ENCODE measurements at regions not wholly inside any gene's neighbourhood (a gene's known extent, or its start where the extent isn't known, plus 50 kb on each side); places are given as distances from the start of the nearest gene placed in this dataset.

GRCh38 chr2:180747728-180748127 is 232.7 kb upstream of the UBE2E3 start:
- Histone ChIP-seq H3K9ac (ENCODE audit: low read depth in 1 of 2, low read length in 2 of 2) (no peak overlapping the region), H3K4me3 (ENCODE audit: low read length in 2 of 2) (no peak overlapping the region), H3K27ac (ENCODE audit: low read depth in 2 of 2, low read length in 2 of 2) (no peak overlapping the region)

GRCh38 chr2:180743401-180743800 is 237.0 kb upstream of the UBE2E3 start:
- Histone ChIP-seq H3K9ac (ENCODE audit: low read depth in 1 of 2, low read length in 2 of 2) (no peak overlapping the region), H3K36me3 (ENCODE audit: control insufficient read depth in 2 of 2, insufficient read depth in 2 of 2, low read length in 2 of 2) (no peaks in the 10 kb centered on the region), H3K27ac (ENCODE audit: low read depth in 2 of 2, low read length in 2 of 2) (no peak overlapping the region), H3K9me3 (ENCODE audit: control insufficient read depth in 2 of 2, low read length in 2 of 2) (no peaks in the 10 kb centered on the region), H3K4me3 (ENCODE audit: low read length in 2 of 2) (no peak overlapping the region), H3K27me3 (ENCODE audit: control insufficient read depth in 2 of 2, insufficient read depth in 2 of 2, low read length in 2 of 2) (no peaks in the 10 kb centered on the region), H3K4me1 (ENCODE audit: control insufficient read depth in 2 of 2, insufficient read depth in 2 of 2, low read length in 2 of 2) (no peaks in the 10 kb centered on the region)

More at GRCh38 chr2:180747728-180748127, 232.7 kb upstream of the UBE2E3 start:
- Histone ChIP-seq H3K4me1 (ENCODE audit: control insufficient read depth in 2 of 2, insufficient read depth in 2 of 2, low read length in 2 of 2) (no peaks in the 10 kb centered on the region), H3K9me3 (ENCODE audit: control insufficient read depth in 2 of 2, low read length in 2 of 2) (no peaks in the 10 kb centered on the region), H3K27me3 (ENCODE audit: control insufficient read depth in 2 of 2, insufficient read depth in 2 of 2, low read length in 2 of 2) (no peaks in the 10 kb centered on the region), H3K36me3 (ENCODE audit: control insufficient read depth in 2 of 2, insufficient read depth in 2 of 2, low read length in 2 of 2) (no peaks in the 10 kb centered on the region)

GRCh38 chr2:180742801-180743200 is 237.6 kb upstream of the UBE2E3 start:
- no peaks in the 10 kb centered on the region for H3K9me3 ChIP-seq (ENCODE audit: control insufficient read depth in 2 of 2, low read length in 2 of 2)
- no peaks in the 10 kb centered on the region for H3K27me3 ChIP-seq (ENCODE audit: control insufficient read depth in 2 of 2, insufficient read depth in 2 of 2, low read length in 2 of 2)
- no peaks in the 10 kb centered on the region for H3K36me3 ChIP-seq (ENCODE audit: control insufficient read depth in 2 of 2, insufficient read depth in 2 of 2, low read length in 2 of 2)
- H3K27ac ChIP-seq (ENCODE audit: low read depth in 2 of 2, low read length in 2 of 2), result no peak overlapping the region
- no peak overlapping the region for H3K9ac ChIP-seq (ENCODE audit: low read depth in 1 of 2, low read length in 2 of 2)
- H3K4me3 ChIP-seq (ENCODE audit: low read length in 2 of 2), result no peak overlapping the region
- no peaks in the 10 kb centered on the region for H3K4me1 ChIP-seq (ENCODE audit: control insufficient read depth in 2 of 2, insufficient read depth in 2 of 2, low read length in 2 of 2)

- no peaks in the 10 kb centered on the region for H3K27me3 ChIP-seq (ENCODE audit: control insufficient read depth in 2 of 2, insufficient read depth in 2 of 2, low read length in 2 of 2)
- H3K9ac ChIP-seq (ENCODE audit: low read depth in 1 of 2, low read length in 2 of 2), result no peak overlapping the region
- H3K4me1 ChIP-seq (ENCODE audit: control insufficient read depth in 2 of 2, insufficient read depth in 2 of 2, low read length in 2 of 2), result no peaks in the 10 kb centered on the region
- H3K27ac ChIP-seq (ENCODE audit: low read depth in 2 of 2, low read length in 2 of 2), result no peak overlapping the region
- H3K36me3 ChIP-seq (ENCODE audit: control insufficient read depth in 2 of 2, insufficient read depth in 2 of 2, low read length in 2 of 2), result no peaks in the 10 kb centered on the region
- H3K4me3 ChIP-seq (ENCODE audit: low read length in 2 of 2), result no peak overlapping the region
- no peaks in the 10 kb centered on the region for H3K9me3 ChIP-seq (ENCODE audit: control insufficient read depth in 2 of 2, low read length in 2 of 2)
Observed at GRCh38 chr2:180739070-180739469, 241.3 kb upstream of the UBE2E3 start.

GRCh38 chr2:180735799-180736198 is 244.6 kb upstream of the UBE2E3 start:
- H3K27ac ChIP-seq (ENCODE audit: low read depth in 2 of 2, low read length in 2 of 2), result no peak overlapping the region
- no peak overlapping the region for H3K4me3 ChIP-seq (ENCODE audit: low read length in 2 of 2)
- no peaks in the 10 kb centered on the region for H3K9me3 ChIP-seq (ENCODE audit: control insufficient read depth in 2 of 2, low read length in 2 of 2)
- no peaks in the 10 kb centered on the region for H3K4me1 ChIP-seq (ENCODE audit: control insufficient read depth in 2 of 2, insufficient read depth in 2 of 2, low read length in 2 of 2)
- no peaks in the 10 kb centered on the region for H3K36me3 ChIP-seq (ENCODE audit: control insufficient read depth in 2 of 2, insufficient read depth in 2 of 2, low read length in 2 of 2)
- no peak overlapping the region for H3K9ac ChIP-seq (ENCODE audit: low read depth in 1 of 2, low read length in 2 of 2)
- H3K27me3 ChIP-seq (ENCODE audit: control insufficient read depth in 2 of 2, insufficient read depth in 2 of 2, low read length in 2 of 2), result no peaks in the 10 kb centered on the region

GRCh38 chr2:180734382-180734781 is 246.0 kb upstream of the UBE2E3 start:
- Histone ChIP-seq H3K36me3 (ENCODE audit: control insufficient read depth in 2 of 2, insufficient read depth in 2 of 2, low read length in 2 of 2) (no peaks in the 10 kb centered on the region), H3K4me3 (ENCODE audit: low read length in 2 of 2) (no peak overlapping the region)

GRCh38 chr2:180733330-180733729 is 247.1 kb upstream of the UBE2E3 start:
- Histone ChIP-seq H3K36me3 (ENCODE audit: control insufficient read depth in 2 of 2, insufficient read depth in 2 of 2, low read length in 2 of 2) (no peaks in the 10 kb centered on the region), H3K9ac (ENCODE audit: low read depth in 1 of 2, low read length in 2 of 2) (no peak overlapping the region), H3K9me3 (ENCODE audit: control insufficient read depth in 2 of 2, low read length in 2 of 2) (no peaks in the 10 kb centered on the region), H3K4me3 (ENCODE audit: low read length in 2 of 2) (no peak overlapping the region), H3K27me3 (ENCODE audit: control insufficient read depth in 2 of 2, insufficient read depth in 2 of 2, low read length in 2 of 2) (no peaks in the 10 kb centered on the region), H3K4me1 (ENCODE audit: control insufficient read depth in 2 of 2, insufficient read depth in 2 of 2, low read length in 2 of 2) (no peaks in the 10 kb centered on the region), H3K27ac (ENCODE audit: low read depth in 2 of 2, low read length in 2 of 2) (no peak overlapping the region)

More at GRCh38 chr2:180734382-180734781, 246.0 kb upstream of the UBE2E3 start:
- no peak overlapping the region for H3K27ac ChIP-seq (ENCODE audit: low read depth in 2 of 2, low read length in 2 of 2)
- H3K9me3 ChIP-seq (ENCODE audit: control insufficient read depth in 2 of 2, low read length in 2 of 2), result no peaks in the 10 kb centered on the region
- no peaks in the 10 kb centered on the region for H3K27me3 ChIP-seq (ENCODE audit: control insufficient read depth in 2 of 2, insufficient read depth in 2 of 2, low read length in 2 of 2)
- H3K4me1 ChIP-seq (ENCODE audit: control insufficient read depth in 2 of 2, insufficient read depth in 2 of 2, low read length in 2 of 2), result no peaks in the 10 kb centered on the region
- no peak overlapping the region for H3K9ac ChIP-seq (ENCODE audit: low read depth in 1 of 2, low read length in 2 of 2)

- no peaks in the 10 kb centered on the region for H3K4me1 ChIP-seq (ENCODE audit: control insufficient read depth in 2 of 2, insufficient read depth in 2 of 2, low read length in 2 of 2)
- H3K4me3 ChIP-seq (ENCODE audit: low read length in 2 of 2), result no peak overlapping the region
- no peak overlapping the region for H3K27ac ChIP-seq (ENCODE audit: low read depth in 2 of 2, low read length in 2 of 2)
- no peaks in the 10 kb centered on the region for H3K36me3 ChIP-seq (ENCODE audit: control insufficient read depth in 2 of 2, insufficient read depth in 2 of 2, low read length in 2 of 2)
- H3K27me3 ChIP-seq (ENCODE audit: control insufficient read depth in 2 of 2, insufficient read depth in 2 of 2, low read length in 2 of 2), result no peaks in the 10 kb centered on the region
- no peak overlapping the region for H3K9ac ChIP-seq (ENCODE audit: low read depth in 1 of 2, low read length in 2 of 2)
- no peaks in the 10 kb centered on the region for H3K9me3 ChIP-seq (ENCODE audit: control insufficient read depth in 2 of 2, low read length in 2 of 2)
Observed at GRCh38 chr2:180732337-180732736, 248.1 kb upstream of the UBE2E3 start.

- H3K27ac ChIP-seq (ENCODE audit: low read depth in 2 of 2, low read length in 2 of 2), result no peak overlapping the region
Observed at GRCh38 chr2:180730976-180731375, 249.4 kb upstream of the UBE2E3 start.

GRCh38 chr2:180728928-180729559 is 251.4 kb upstream of the UBE2E3 start:
- no peak overlapping the region for H3K9ac ChIP-seq (ENCODE audit: low read depth in 1 of 2, low read length in 2 of 2)
- no peaks in the 10 kb centered on the region for H3K27me3 ChIP-seq (ENCODE audit: control insufficient read depth in 2 of 2, insufficient read depth in 2 of 2, low read length in 2 of 2)
- H3K4me1 ChIP-seq (ENCODE audit: control insufficient read depth in 2 of 2, insufficient read depth in 2 of 2, low read length in 2 of 2), result no peaks in the 10 kb centered on the region
- no peak overlapping the region for H3K4me3 ChIP-seq (ENCODE audit: low read length in 2 of 2)
- H3K27ac ChIP-seq (ENCODE audit: low read depth in 2 of 2, low read length in 2 of 2), result no peak overlapping the region
- no peaks in the 10 kb centered on the region for H3K9me3 ChIP-seq (ENCODE audit: control insufficient read depth in 2 of 2, low read length in 2 of 2)
- H3K36me3 ChIP-seq (ENCODE audit: control insufficient read depth in 2 of 2, insufficient read depth in 2 of 2, low read length in 2 of 2), result no peaks in the 10 kb centered on the region

More at GRCh38 chr2:180730976-180731375, 249.4 kb upstream of the UBE2E3 start:
- H3K36me3 ChIP-seq (ENCODE audit: control insufficient read depth in 2 of 2, insufficient read depth in 2 of 2, low read length in 2 of 2), result no peaks in the 10 kb centered on the region
- no peak overlapping the region for H3K4me3 ChIP-seq (ENCODE audit: low read length in 2 of 2)
- H3K9me3 ChIP-seq (ENCODE audit: control insufficient read depth in 2 of 2, low read length in 2 of 2), result no peaks in the 10 kb centered on the region
- H3K27me3 ChIP-seq (ENCODE audit: control insufficient read depth in 2 of 2, insufficient read depth in 2 of 2, low read length in 2 of 2), result no peaks in the 10 kb centered on the region
- no peaks in the 10 kb centered on the region for H3K4me1 ChIP-seq (ENCODE audit: control insufficient read depth in 2 of 2, insufficient read depth in 2 of 2, low read length in 2 of 2)
- H3K9ac ChIP-seq (ENCODE audit: low read depth in 1 of 2, low read length in 2 of 2), result no peak overlapping the region

All from mucosa of rectum (tissue), 2 donors.